A673 (cell line): ENCODE measurements at regions not wholly inside any gene's neighbourhood (a gene's known extent, or its start where the extent isn't known, plus 50 kb on each side); places are given as distances from the start of the nearest gene placed in this dataset.

Source experiments
- BruUV-seq: library from RNA; stranded (reverse); fragments of 400-500 nt; replicated peaks from 2 replicates; lab custom pipeline; 2021; lab: Mats Ljungman, UMichigan
- CTCF ChIA-PET: fragments of 300-600 bp; sonication (Branson Sonifier 250); formaldehyde crosslinking; loops from one replicate; lab custom pipeline; 2022; ENCODE audit warnings: antibody characterized with exemption; lab: Charles Lee
- POLR2A ChIA-PET: fragments of 300-600 bp; sonication (Branson Sonifier 250); formaldehyde crosslinking; loops from one replicate; lab custom pipeline; 2022; ENCODE audit warnings: antibody characterized with exemption; ENCODE audit not compliant: low non-redundant PET; lab: Charles Lee
- DNase-seq: peaks from one replicate; pipeline ENCODE4 v3.0.0-alpha.2; 2015; ENCODE audit warnings: low spot score
- H3K27ac ChIP-seq: fragments of 200-600 bp; sonication (generic); 2 replicates; pipeline ENCODE4 v1.5.1; 2016; ENCODE audit warnings: mixed run types, low read depth, mild to moderate bottlenecking, mixed read lengths, antibody characterized with exemption, low read length; ENCODE audit not compliant: poor library complexity, severe bottlenecking
- H3K27me3 ChIP-seq: fragments of 200-600 bp; sonication (generic); replicated peaks from 2 replicates; pipeline ENCODE4 v1.6.1; 2017; ENCODE audit warnings: mixed run types, low read depth, mild to moderate bottlenecking, mixed read lengths, antibody characterized with exemption, low read length; ENCODE audit not compliant: insufficient read depth, poor library complexity
- H3K36me3 ChIP-seq: fragments of 200-600 bp; sonication (generic); 2 replicates; pipeline ENCODE4 v1.6.1; 2016; ENCODE audit warnings: mixed run types, mild to moderate bottlenecking, mixed read lengths, antibody characterized with exemption, low read length; ENCODE audit not compliant: insufficient read depth, poor library complexity, severe bottlenecking
- H3K4me1 ChIP-seq: fragments of 200-600 bp; sonication (generic); 2 replicates; pipeline ENCODE4 v1.6.1; 2017; ENCODE audit warnings: mixed run types, mild to moderate bottlenecking, mixed read lengths, antibody characterized with exemption, low read length; ENCODE audit not compliant: insufficient read depth, poor library complexity, severe bottlenecking
- H3K4me3 ChIP-seq: fragments of 200-600 bp; sonication (generic); 2 replicates; pipeline ENCODE4 v1.5.1; 2016; ENCODE audit warnings: low read depth, mixed run types, mild to moderate bottlenecking, mixed read lengths, low read length; ENCODE audit not compliant: poor library complexity, severe bottlenecking
- H3K9me3 ChIP-seq: fragments of 200-600 bp; sonication (generic); 2 replicates; pipeline ENCODE4 v1.6.1; 2016; ENCODE audit warnings: mixed run types, low read depth, mild to moderate bottlenecking, mixed read lengths, antibody characterized with exemption, low read length; ENCODE audit not compliant: poor library complexity, severe bottlenecking
- CTCF ChIP-seq: fragments of 300-800, 200-600 bp; sonication (generic); conservative IDR thresholded peaks from 2 replicates; pipeline ENCODE4 v1.5.1; 2017; ENCODE audit warnings: low read depth, mild to moderate bottlenecking, antibody characterized with exemption, low read length, moderate library complexity, mixed read lengths
- EZH2 ChIP-seq: fragments of 200-600 bp; sonication (generic); IDR thresholded peaks from 2 replicates; pipeline ENCODE4 v1.6.1; 2017; ENCODE audit warnings: borderline replicate concordance, low read depth, mild to moderate bottlenecking, mixed read lengths, antibody characterized with exemption, low read length; ENCODE audit not compliant: poor library complexity, severe bottlenecking
- intact Hi-C: fragments of 100-400 bp; cut with micrococcal nuclease; formaldehyde crosslinking; loops from one replicate; pipeline ENCODE4 v1.10.0; 2022; ENCODE audit not compliant: unreplicated experiment

- CTCF ChIA-PET, result no interaction called here
- intact Hi-C loops, result no loop called here
- TF ChIP-seq CTCF, result no peak
- TF ChIP-seq EZH2, result no peak
- POLR2A ChIA-PET, result no interaction called here
- H3K9me3 ChIP-seq, result no peaks in the 10 kb centered on the region
- H3K4me1 ChIP-seq, result no peaks in the 10 kb centered on the region
- no peaks in the 10 kb centered on the region for H3K36me3 ChIP-seq
- no peak overlapping the region for H3K27ac ChIP-seq
- no TSS peak for BruUV-seq
- no peak for DNase-seq
- no peak overlapping the region for H3K4me3 ChIP-seq
- no peaks in the 10 kb centered on the region for H3K27me3 ChIP-seq
These were observed 91.8 kb upstream of the PREP start for GRCh38 chr6:105494688-105495087.

- Histone ChIP-seq H3K4me3 (no peak overlapping the region), H3K4me1 (no peaks in the 10 kb centered on the region), H3K27ac (no peak overlapping the region), H3K9me3 (no peaks in the 10 kb centered on the region), H3K27me3 (no peaks in the 10 kb centered on the region), H3K36me3 (no peaks in the 10 kb centered on the region)
- BruUV-seq, result no TSS peak
- intact Hi-C loops, result no loop called here
- TF ChIP-seq EZH2 (no peak), CTCF (no peak)
- POLR2A ChIA-PET, result no interaction called here
- CTCF ChIA-PET, result no interaction called here
- DNase-seq, result no peak
These were observed 90.9 kb upstream of the PREP start for GRCh38 chr6:105493736-105494135.

- POLR2A ChIA-PET, result no interaction called here
- DNase-seq, result no peak
- Histone ChIP-seq H3K27ac (no peak overlapping the region), H3K9me3 (no peaks in the 10 kb centered on the region), H3K27me3 (no peaks in the 10 kb centered on the region), H3K4me1 (no peaks in the 10 kb centered on the region), H3K36me3 (no peaks in the 10 kb centered on the region), H3K4me3 (no peak overlapping the region)
- CTCF ChIA-PET, result no interaction called here
- BruUV-seq, result no TSS peak
- TF ChIP-seq CTCF, result no peak
- no peak for TF ChIP-seq EZH2
- intact Hi-C loops, result no loop called here
These were observed 90.1 kb upstream of the PREP start for GRCh38 chr6:105492706-105493673.
